Liver (tissue), 3 donors: ENCODE measurements at regions not wholly inside any gene's neighbourhood (a gene's known extent, or its start where the extent isn't known, plus 50 kb on each side); places are given as distances from the start of the nearest gene placed in this dataset.

Source experiments
- CTCF ChIP-seq: fragments of 150-350 bp; IDR thresholded peaks from 2 replicates; pipeline ENCODE4 v1.5.1; 2017; ENCODE audit warnings: improper control_type of control experiment, low read depth, low read length; ENCODE audit not compliant: missing input control
- MAX ChIP-seq: IDR thresholded peaks from 2 replicates; pipeline ENCODE4 v1.6.1; 2016; ENCODE audit warnings: antibody characterized with exemption
- RAD21 ChIP-seq, 2 donors: IDR thresholded peaks; 2 replicates each; pipeline ENCODE4 v1.6.1; 2016; ENCODE audit warnings: antibody characterized with exemption in 2 of 2, mild to moderate bottlenecking in 2 of 2
- REST ChIP-seq: IDR thresholded peaks from 2 replicates; pipeline ENCODE4 v1.6.1; 2016; ENCODE audit warnings: antibody characterized with exemption, mild to moderate bottlenecking
- TAF1 ChIP-seq: conservative IDR thresholded peaks from 2 replicates; pipeline ENCODE4 v1.6.1; 2016; ENCODE audit warnings: antibody characterized with exemption, mild to moderate bottlenecking
- ZBTB33 ChIP-seq: IDR thresholded peaks from 2 replicates; pipeline ENCODE4 v1.6.1; 2016; ENCODE audit warnings: antibody characterized with exemption
- donor health status: healthy.
- donor health status: healthy.

- TF ChIP-seq TAF1, result no peak
- TF ChIP-seq CTCF, result no peak
- TF ChIP-seq RAD21 (IDR thresholded peaks at IDR 0.05), result no peak
- TF ChIP-seq MAX, result no peak
- no peak for TF ChIP-seq REST
- TF ChIP-seq ZBTB33, result no peak
Measured at GRCh38 chr17:68169840-68170239, 78.0 kb upstream of the AMZ2 start.
